SK-N-SH (cell line): ENCODE measurements at regions not wholly inside any gene's neighbourhood (a gene's known extent, or its start where the extent isn't known, plus 50 kb on each side); places are given as distances from the start of the nearest gene placed in this dataset.

Experiments
- CHD2 ChIP-seq: fragments of 150-350 bp; IDR thresholded peaks from 2 replicates; pipeline ENCODE4 v1.6.1; 2018; ENCODE audit warnings: low read length; ENCODE audit not compliant: partially characterized antibody
- CTCF ChIP-seq: fragments of 200-600 bp; sonication (generic); IDR thresholded peaks from 2 replicates; pipeline ENCODE4 v1.6.1; 2017; ENCODE audit warnings: antibody characterized with exemption, mild to moderate bottlenecking, moderate library complexity
- EP300 ChIP-seq, 2 experiments: IDR thresholded peaks; 2 replicates each; pipeline versions ENCODE4 v1.4.0 to v1.6.1; 2012; ENCODE audit warnings: borderline replicate concordance in 1 of 2, low read depth in 1 of 2, low read length in 1 of 2

DNA sequence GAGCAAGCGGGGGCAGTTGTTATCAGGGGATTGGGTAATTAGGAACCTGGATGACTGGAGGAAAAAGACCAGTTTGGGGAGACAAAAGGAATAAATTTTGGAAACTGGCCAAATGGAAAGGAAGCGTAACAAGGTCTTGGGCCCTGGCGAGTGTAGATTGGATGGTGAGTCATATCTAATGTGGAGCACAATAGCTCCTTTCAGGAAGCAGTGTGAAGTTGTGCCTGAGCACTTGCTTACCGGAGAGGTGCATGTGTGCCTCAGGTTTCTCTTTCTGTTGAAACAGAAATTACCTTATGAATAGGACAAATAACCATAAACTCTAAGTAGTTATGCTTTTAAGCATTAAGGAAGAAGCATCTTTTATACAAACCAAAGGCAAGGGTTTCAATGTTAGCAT is 176.4 kb downstream of the KIF4B start:
- TF ChIP-seq CTCF (no peak), CHD2 (no peak), EP300 (IDR thresholded peaks at IDR 0.05; ENCODE audit: borderline replicate concordance in 1 of 2, low read depth in 1 of 2, low read length in 1 of 2) (no peak)
